22Rv1 (cell line): ENCODE measurements at regions not wholly inside any gene's neighbourhood (a gene's known extent, or its start where the extent isn't known, plus 50 kb on each side); places are given as distances from the start of the nearest gene placed in this dataset.

ENCODE experiments used
- CTCF ChIP-seq: fragments of 450-650 bp; IDR thresholded peaks from 2 replicates; pipeline ENCODE4 v1.5.1; 2017; ENCODE audit warnings: mild to moderate bottlenecking
- ZFX ChIP-seq: fragments of 450-650 bp; IDR thresholded peaks from 2 replicates; pipeline ENCODE4 v1.6.1; 2017; ENCODE audit warnings: antibody characterized with exemption, borderline replicate concordance

GRCh38 chr3:46146548-46146947 lies 61.6 kb downstream of the CCR1 start:
- TF ChIP-seq CTCF: no peak
- TF ChIP-seq ZFX: no peak
